DMS 273 treated with DMSO at 0.1 percent for 48 hours (cell line): ENCODE measurements at regions not wholly inside any gene's neighbourhood (a gene's known extent, or its start where the extent isn't known, plus 50 kb on each side); places are given as distances from the start of the nearest gene placed in this dataset.

Experiments used
- DNase-seq: peaks from one replicate; lab custom pipeline; 2025; lab: John Stamatoyannopoulos, UW

DNA sequence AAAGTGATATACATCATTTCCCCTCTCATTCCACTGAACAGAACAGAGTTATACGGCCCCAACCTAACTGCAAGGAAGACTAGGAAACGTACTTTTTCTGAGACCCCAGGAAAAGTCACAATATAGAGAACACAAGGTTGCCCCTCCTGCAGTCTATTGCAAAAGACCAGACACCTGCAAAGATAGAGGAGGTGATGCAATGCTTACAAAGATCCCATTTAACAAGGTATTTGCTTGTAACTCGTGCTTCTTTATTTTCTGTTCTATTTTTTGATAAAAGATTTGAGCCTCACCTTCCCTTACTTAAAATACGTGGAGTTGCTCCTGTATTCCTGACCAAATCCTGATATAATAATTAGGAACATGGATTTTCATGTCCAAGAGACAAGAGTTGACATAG is 793.0 kb upstream of the ID2 start:
- no peak for DNase-seq

DNA sequence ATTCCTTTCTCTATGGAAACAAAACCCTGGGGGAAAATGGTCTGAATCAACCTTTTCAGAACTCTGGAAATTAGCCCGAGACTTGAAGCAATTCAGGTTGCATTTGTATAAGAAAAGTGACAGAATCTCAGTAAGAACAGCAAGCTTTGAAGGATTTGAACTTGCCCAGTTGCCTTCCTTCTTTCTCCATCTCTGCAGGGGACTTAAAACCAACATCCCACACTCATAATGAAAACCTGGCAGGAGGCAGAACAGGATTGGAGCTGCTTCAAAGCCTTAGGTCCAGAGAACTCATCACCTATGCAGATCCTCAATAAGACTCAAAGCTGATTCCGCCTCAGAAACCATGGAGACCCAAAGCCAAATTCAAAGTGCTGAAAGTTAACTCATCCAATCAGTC is 790.5 kb upstream of the ID2 start:
- no peak for DNase-seq

DNA sequence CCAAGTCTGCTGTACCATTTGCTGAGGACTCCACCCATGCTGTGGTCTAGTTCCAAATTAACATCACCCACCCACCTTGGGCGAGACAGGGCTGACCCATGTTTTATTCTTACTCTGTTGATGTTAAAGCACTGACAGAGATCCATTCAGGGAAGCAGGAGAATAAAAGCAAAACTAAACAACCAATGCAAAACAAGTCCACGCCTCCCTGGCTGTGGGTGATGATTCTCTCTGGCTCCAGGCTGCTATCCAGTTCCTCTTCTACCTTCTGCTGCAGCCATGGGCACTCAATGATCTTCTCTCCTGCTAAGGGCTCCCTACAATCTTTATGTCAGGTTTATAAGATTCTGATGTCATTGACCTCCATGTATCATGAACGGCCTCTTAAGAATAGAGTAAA is 786.6 kb upstream of the ID2 start:
- no peak for DNase-seq

DNA sequence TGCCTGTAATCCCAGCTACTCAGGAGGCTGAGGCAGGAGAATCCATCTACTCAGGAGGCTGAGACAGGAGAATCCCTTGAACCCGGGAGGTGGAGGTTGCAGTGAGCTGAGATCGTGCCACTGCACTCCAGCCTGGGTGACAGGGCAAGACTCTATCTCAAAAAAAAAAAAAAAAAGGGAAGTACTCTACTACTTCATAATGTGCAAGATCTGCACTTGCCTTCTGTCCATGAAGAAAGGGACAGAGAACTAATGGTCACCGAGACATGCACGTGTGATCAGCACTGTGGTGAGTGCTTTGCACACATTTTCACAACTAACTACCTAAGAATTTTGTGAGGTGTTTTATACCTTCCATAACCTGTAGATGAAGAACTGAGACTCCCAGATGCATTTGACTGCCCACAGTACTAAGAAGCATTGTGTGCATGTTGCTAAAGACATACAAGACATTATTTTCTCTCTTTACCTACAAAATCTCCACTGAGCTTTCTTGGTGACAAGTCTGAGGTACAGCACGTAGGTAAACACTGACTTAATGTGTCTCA is 784.8 kb upstream of the ID2 start:
- no peak for DNase-seq

DNA sequence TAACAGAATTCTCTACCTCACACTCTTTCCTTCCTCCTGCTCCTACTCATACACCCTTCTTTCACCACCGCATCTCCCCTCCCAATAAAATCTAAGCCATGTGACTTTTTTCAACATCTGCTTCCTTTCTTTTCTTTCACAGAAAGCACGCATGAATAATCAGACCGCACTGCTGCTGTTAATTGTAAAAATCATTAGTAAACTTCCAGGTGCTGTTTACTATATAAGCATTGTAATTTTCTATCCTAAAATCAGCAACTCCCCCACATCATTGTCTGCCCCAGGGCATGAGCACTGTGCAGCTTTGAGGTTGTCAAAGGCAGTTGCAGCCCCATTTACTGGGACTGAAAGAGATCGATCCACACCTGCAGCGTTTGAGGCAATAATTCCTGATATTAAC is 782.6 kb upstream of the ID2 start:
- DNase-seq = no peak

DNA sequence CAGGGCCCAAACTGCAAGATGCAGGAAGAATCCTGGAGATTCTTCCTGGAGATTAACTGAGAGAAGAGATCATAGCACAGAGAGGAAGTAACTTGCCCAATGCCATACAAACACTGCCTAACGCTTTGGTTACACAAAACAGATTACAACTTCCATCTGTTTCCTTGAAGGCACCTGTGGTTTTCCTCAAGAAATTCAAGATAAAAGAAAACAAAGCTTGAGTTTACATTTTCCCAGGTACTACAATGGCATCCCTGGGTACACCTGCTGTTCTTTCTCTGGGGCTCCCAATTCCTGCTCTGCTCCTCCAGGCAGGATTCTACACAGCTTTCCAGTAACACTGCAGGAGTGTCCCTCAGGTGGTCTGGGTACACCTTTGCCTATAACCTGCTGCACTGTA is 781.9 kb upstream of the ID2 start:
- no peak for DNase-seq

DNA sequence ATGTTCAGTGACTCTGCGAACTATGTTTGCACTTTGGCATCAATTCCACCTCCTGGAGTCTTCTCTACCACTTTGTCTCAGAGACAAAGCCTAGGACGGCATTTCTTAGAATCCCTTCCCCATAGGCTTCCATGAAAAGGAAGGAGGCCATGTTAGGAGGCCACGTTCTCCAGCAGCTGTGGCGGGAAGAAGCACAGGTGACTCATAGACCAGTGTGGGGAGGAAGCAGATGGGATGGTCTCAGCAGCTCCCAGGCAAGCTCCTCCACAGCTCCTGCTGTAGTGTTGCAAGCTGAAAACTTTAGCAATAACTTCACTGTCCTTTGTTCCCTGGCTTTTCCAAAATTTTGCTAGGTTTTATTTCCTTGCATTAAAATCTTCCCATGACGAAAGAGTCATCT is 781.3 kb upstream of the ID2 start:
- DNase-seq = no peak

DNA sequence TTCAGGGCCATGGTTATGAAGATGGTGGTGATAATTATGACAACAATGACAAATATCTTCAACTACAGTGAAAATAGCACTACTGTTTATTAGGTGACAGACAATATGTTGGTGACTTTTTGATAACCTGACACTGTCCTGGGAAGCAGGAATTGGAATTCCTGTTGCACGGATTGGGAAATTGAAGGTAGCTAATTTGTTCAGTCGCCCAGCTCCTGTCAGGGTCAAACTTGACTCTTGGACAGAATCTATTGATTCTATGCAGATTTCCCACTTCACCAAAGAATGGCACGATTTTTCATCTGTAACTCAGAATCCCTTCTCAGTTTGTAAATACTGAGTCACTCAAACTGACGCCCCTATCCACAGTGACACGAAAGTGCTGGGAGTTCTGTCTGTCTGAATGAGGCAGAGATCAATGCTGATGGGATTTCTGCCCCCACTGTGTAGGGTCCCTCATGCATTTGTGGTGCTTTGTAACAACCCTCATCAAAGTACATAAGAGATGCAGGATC is 779.5 kb upstream of the ID2 start:
- no peak for DNase-seq

DNA sequence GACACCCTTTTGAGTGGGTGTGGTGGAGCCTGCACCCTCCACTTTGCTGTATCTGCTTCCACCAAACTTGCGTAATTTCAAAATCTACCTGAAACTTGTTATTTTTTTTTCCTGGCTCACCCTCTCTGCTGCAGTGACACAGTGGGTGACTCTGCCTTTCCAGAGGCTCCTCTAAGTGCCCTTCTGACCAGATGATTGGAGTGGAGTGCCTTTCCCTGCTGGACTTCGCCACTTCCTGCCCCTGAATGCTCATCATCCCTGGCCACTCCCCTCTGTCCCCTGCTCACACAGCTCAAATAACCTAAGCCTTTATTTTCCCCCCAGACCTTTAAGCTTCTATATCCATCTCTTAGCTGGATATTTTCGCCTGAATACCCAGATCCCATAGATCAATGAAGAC is 777.5 kb upstream of the ID2 start:
- DNase-seq = no peak

DNA sequence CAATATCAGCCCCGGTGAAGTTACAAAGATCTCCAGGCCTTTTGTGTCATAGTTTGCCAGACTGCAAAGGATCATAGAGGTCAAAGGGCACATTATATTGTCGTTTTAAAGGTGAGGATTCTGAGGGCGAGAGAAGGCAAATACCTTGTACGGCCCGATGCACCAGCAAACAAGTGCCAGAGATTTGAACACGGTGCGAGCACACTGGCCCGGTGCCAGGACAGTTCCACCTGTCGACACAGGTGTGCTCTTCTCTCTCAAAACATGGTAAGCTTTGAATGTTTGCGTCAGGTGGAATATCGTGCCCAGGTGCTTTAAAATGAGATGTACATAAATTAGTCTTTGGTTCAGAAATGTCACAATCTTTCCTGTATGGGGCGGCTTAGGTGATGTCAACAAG is 776.1 kb upstream of the ID2 start:
- no peak for DNase-seq

DNA sequence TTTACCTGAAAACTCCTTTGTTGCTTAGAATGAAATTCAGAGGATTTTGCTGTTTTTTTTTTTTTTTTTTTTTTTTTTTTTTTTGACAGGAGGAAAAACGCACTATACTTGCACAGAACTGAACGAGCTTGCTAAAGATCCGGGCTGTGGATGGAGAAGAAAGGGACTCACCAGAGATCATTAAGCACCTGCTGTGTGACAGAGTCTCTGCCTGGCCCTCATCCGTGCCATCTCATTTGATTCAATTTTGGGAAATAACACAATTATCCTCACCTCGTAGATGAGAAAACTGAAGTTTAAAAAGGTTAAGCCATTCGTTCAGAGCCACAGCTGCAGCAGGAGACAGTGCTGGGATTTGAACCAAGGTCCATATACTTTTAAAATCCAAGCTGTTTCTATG is 775.4 kb upstream of the ID2 start:
- DNase-seq = no peak

DNA sequence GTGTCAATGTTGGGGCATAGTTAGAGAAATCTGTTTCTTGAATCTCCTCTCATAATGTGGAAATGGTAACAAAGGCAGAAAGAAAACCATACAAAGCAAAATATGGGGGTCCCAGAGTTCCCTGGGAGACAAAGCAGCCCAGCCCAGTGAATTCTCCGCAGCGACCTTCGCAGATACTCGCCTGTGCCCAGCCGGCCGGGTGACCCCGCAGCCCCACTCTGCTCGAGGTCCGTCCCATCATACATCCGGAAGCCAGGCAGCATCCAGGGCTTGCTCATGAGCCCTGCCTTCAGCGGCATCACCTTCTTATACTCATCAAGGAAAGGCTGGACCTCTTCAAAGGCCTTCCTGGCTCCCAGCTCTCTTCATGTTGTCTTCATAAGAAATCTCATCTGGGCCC is 774.8 kb upstream of the ID2 start:
- DNase-seq = no peak

DNA sequence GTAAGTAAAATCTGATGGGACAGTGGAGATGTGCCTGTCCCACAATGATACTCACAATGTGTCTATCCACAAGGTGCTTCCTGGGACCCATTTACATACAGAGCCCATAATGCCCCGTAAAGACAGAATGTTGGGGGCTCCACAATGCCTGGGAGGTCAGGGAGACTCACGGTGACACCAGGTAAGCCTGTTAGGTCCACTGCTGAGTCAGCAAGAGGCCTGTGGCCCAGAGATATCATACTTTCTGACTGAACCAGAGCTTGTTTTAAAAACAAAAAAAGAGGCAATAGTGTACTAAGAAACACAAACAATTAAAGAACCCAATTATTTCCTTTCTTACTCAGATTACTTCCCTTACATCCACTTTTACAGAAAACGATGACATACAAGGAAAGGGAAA is 771.1 kb upstream of the ID2 start:
- DNase-seq = no peak

DNA sequence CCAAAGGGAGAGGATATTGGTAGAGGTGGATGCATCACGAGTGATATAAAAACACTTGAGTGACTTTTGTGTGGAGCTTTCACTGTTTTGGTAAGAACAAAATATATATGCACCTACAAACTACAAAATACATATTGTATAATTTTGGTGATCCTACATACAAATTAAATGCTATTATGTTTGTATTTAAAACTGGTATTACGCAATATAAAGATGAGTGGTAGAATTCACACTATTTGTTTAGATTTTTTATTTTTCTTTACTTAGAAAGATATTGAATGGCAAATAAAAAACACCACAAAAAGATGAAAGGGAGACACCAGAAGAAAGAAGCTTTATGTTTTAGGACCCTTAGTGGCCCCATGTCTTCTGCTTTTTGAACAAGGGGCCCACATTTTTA is 770.7 kb upstream of the ID2 start:
- DNase-seq = no peak

DNA sequence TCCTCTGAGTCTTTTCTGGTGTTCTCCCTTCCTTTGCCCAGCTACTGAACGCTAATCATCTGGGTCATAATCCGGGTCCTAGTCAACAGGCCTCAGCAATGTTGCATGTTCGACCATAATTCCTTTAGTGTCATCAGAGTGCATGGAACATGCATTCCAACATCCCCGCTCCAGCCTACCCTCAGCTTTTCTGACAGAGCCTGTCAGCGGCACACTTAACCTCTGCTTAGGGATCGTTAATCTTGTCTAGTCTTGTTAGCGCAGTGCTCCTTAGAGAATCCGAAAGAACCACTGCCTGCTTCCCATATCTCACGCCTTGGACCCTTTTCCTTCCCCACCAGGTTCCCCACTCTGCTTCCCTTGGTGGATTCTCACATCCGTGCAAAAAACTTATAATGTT is 767.9 kb upstream of the ID2 start:
- DNase-seq = no peak

DNA sequence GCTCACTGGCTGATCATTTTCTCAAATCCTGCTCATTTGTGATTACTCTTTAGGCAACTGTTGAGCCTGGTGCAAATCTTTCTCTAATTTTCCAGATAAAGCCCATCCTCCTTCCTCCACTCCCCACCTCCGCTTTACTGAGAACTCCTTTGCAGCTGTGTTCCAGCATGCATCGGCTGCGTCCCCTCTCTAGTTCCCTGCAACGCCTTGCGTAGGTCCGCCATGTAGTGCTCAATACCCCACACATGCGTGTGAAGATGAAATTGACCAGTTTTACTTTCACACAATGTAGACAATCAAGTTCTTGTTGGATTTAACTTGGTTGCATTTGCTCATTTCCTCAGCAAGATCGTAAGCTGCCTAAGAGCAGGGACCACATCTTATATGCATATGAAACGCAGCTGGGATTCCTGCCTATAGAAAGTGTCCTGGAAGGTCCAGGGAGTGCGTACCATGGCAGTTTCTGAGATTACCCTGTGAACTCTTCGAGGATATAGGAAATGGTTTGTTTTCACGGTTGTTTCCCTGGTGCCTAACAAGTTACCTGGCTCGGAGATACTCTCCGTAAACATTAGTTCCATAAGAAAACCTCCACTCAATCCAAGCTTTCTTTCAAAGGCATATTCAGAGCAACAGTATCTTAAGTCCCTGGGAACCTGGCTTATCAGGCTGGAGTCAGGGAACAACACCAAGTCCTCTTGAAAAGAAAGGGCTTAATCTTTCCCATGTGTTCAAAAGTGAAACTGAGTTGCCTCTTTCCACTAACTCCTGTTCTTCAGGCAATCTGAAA is 766.4 kb upstream of the ID2 start:
- DNase-seq = no peak

DNA sequence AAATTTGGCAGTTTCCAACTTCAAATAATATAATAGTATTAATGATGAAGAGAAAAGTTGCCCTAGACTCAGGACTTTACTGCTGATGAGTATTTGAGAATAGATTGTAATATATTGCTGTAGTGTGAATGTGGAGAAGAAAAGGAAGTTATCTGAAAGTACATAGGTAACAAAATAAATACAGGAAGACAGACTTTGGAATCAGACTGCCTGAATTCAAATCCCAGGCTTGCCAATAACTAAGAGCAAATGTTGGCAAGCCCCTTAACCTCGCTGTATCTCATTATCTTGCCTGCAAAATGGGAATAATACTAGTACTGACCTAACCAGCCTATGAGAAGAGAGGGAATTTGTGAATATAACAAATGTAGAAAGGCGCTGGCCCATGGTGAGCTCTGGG is 765.2 kb upstream of the ID2 start:
- no peak for DNase-seq

DNA sequence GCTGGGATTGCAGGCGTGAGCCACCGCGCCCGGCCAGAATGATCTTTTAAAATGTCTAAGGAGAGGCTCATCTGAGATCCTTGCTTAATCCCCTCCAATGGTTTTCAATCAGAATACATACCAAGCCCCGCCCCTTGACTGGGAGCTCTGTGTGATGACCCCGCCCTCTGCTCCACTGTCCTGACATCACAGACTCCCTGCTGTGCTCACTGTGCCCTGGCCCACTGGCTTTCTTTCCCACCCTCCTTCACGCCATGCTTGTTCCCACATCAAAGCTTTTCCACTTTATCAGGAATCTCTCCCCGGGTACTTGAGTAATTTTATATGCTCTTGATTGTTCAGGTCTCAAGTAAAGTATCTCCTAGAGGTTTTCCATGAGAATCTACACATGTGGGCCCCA is 762.3 kb upstream of the ID2 start:
- no peak for DNase-seq

DNA sequence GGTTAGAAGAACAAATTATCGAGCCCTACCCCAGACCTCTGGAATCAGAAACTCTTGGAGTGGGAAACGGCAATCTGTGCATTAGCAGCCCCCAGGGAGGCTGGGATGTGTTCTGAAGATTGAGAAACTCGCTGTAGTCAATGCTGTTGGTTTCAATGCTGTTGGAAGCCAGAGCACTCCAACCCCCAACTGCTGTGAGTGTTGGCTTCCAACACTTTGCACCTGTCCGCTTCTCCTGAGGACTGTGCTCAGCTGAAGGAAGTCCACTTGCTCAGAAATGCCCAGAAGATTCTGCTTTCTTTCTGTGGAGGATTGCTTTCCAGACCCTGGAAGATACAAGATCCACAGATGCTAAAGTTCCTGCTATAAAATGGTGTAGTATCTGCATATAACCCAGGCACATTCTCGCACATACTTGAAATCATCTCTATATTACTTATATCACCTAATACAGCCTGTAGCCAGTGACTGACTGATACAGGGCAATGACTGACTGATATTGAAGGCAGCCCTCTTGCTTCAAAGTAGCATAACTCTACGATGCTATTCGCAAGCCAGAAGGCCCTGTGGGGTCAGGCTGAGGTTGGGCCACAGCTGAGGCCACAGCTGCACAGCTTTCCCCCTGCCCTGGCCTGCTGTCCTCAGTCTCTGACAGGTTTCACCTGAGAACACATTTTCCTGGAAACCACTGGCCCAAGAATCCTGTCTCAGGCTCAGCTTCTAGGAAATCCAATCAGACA is 757.7 kb upstream of the ID2 start:
- DNase-seq = no peak

DNA sequence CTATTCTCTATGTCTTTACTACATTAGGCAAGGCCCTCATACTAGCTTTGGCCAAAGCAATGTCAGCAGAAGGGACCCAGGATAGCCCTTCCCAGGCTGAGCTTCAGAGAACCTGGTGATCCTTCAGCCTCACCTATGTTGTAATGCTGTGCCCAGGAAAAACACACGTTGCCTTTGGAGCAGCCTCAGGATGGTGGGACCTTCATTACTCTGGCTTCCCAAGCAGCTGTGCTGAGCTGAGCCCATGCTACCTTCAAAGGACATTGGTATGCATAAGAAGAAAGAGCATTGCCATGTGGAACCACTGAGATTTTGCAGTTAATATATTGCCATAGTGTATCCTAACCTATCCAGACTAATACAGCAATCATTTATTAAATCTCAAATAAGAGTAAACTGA is 756.4 kb upstream of the ID2 start:
- no peak for DNase-seq

DNA sequence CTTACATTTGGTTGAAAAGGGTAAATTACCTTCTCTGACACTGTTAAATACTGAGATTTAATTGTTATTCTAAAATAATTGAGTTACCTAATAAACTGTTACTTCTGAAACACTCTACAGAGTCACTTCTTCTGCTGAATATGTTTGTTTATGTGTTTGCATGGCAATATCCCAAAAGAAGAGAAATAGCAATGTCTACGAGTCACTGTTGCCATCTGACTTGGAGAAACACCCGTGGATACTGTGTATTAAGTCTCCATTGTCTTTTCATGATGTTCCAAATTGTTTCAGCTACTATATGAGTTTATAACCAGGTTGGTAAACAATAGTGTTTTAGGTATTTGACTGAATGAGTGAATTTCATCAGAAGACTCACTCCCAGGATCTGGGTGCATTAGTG is 754.2 kb upstream of the ID2 start:
- DNase-seq = no peak

DNA sequence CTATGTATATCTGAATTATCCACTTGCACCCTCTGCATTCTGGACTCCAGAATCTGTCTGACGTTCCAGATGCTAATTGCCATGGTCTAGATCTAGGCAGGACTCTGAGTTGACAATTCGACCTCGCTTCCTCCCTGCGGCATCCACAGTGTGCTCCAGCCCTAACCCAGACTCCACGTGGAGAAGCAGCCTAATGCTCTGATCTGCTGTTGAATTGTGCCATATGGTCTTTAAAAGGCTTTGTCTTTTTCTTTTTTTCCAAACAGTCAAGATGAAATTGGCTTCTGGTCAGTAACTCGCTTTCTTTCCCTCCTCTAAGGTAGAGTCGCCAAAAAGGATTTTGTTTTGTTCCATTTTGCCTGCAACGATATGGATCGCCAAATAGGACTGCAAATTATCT is 752.6 kb upstream of the ID2 start:
- DNase-seq = no peak
